ENCODE measurements at regions not wholly inside any gene's neighbourhood (a gene's known extent, or its start where the extent isn't known, plus 50 kb on each side); places are given as distances from the start of the nearest gene placed in this dataset.

DNA sequence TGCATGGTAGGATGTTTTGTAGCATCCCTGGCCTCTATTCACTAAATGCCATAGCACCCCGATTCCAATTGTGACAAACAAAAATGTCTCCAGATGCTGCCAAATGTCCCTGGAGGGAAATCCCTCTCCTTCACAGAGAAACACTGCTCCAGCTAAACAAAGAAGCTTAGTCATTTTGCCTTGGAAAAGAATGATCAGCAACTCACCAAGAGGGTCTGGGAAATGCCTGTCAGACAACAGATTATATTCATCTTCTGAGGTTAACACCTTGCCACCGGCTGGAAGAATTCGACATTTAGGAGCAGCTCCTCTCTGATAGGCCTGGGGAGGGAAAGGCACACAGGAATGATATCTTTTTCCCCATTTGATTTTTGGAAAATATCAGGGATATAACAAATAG lies 84.4 kb downstream of the NIBAN1 start:
- TF ChIP-seq, protein P1, sequence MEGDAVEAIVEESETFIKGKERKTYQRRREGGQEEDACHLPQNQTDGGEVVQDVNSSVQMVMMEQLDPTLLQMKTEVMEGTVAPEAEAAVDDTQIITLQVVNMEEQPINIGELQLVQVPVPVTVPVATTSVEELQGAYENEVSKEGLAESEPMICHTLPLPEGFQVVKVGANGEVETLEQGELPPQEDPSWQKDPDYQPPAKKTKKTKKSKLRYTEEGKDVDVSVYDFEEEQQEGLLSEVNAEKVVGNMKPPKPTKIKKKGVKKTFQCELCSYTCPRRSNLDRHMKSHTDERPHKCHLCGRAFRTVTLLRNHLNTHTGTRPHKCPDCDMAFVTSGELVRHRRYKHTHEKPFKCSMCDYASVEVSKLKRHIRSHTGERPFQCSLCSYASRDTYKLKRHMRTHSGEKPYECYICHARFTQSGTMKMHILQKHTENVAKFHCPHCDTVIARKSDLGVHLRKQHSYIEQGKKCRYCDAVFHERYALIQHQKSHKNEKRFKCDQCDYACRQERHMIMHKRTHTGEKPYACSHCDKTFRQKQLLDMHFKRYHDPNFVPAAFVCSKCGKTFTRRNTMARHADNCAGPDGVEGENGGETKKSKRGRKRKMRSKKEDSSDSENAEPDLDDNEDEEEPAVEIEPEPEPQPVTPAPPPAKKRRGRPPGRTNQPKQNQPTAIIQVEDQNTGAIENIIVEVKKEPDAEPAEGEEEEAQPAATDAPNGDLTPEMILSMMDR (IDR thresholded peaks at IDR 0.05), result no peak
- TF ChIP-seq POLR2A (IDR thresholded peaks at IDR 0.05), result no peak

Measured in lower leg skin (tissue), 3 donors.